IPS-15b (cell line): ENCODE measurements at regions not wholly inside any gene's neighbourhood (a gene's known extent, or its start where the extent isn't known, plus 50 kb on each side); places are given as distances from the start of the nearest gene placed in this dataset.

ENCODE experiments used
- H3K27me3 ChIP-seq: one replicate; pipeline ENCODE4 v1.6.1; 2013; ENCODE audit warnings: low read length; ENCODE audit not compliant: control insufficient read depth, insufficient read depth
- H3K36me3 ChIP-seq: one replicate; pipeline ENCODE4 v1.6.1; 2013; ENCODE audit warnings: low read length; ENCODE audit not compliant: control insufficient read depth, insufficient read depth
- H3K4me1 ChIP-seq: one replicate; pipeline ENCODE4 v1.6.1; 2013; ENCODE audit warnings: mild to moderate bottlenecking, low read length; ENCODE audit not compliant: control insufficient read depth, insufficient read depth
- H3K4me3 ChIP-seq: one replicate; pipeline ENCODE4 v1.5.1; 2013; ENCODE audit warnings: low read depth, low read length
- H3K9ac ChIP-seq: one replicate; pipeline ENCODE4 v1.6.1; 2013; ENCODE audit warnings: low read depth, mild to moderate bottlenecking, low read length
- H3K9me3 ChIP-seq: one replicate; pipeline ENCODE4 v1.6.1; 2013; ENCODE audit warnings: mild to moderate bottlenecking, low read length; ENCODE audit not compliant: control insufficient read depth, insufficient read depth

DNA sequence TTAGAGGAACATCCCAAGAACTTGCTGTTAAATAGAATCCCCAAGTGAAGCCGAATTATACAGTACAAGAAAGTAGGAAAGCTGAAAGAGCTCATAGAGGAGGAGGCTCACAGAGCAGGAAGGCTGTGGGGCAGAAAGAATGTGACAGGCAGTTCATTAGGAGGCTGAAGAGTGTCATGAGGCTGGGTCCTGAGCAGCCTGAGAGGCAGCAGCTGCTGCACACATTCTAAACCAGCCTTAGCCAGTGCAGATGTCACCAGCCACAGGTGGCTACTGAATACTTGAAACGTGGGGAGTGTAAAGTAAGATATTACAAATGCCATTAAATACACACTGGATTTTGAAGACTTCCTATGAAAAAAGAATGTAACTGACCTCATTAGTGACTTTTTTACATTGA is 490.2 kb upstream of the KLHL29 start:
- no peaks in the 10 kb centered on the region for H3K9me3 ChIP-seq
- no peaks in the 10 kb centered on the region for H3K27me3 ChIP-seq
- no peaks in the 10 kb centered on the region for H3K4me1 ChIP-seq
- no peak overlapping the region for H3K4me3 ChIP-seq
- no peak overlapping the region for H3K9ac ChIP-seq
- H3K36me3 ChIP-seq: no peaks in the 10 kb centered on the region

DNA sequence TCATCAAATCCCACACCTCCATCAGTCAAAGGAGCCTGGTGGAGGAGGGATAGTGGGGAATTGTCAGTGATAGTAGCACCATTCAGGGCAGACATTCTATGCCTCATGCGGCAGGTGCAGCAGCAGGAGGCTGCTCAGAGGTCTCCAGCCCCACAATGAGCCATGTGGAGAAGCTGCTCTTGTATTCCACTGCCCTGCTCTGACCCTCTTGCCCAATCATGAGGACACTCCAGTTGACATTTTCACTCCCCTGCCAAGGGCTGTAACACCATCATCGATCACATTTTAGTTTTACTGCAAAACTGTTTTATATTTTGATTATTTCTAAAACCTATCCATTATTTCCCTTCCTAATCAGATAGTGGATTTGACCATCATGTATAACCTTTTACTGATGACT is 487.6 kb upstream of the KLHL29 start:
- Histone ChIP-seq H3K27me3 (no peaks in the 10 kb centered on the region), H3K9ac (no peak overlapping the region), H3K4me1 (no peaks in the 10 kb centered on the region), H3K4me3 (no peak overlapping the region), H3K9me3 (no peaks in the 10 kb centered on the region), H3K36me3 (no peaks in the 10 kb centered on the region)

DNA sequence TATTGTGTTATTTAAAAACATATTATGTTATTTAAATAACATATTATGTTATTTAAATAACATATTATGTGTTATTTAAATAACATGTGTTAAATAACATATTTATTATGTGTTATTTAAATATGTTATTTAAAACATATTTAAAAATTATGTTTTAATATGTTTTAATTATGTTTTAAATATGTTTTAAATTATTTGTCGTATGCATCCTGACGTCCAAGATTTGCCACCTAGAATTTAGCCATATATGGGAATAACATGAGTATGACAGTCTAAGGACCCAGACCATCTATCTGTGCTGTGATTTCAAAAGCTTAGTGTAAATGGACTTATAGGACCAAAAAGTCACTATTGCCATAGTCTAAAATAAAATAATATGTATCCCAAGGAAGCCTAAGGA is 484.3 kb upstream of the KLHL29 start:
- Histone ChIP-seq H3K9ac (no peak overlapping the region), H3K4me1 (no peaks in the 10 kb centered on the region), H3K4me3 (no peak overlapping the region), H3K9me3 (no peaks in the 10 kb centered on the region), H3K36me3 (no peaks in the 10 kb centered on the region), H3K27me3 (no peaks in the 10 kb centered on the region)

DNA sequence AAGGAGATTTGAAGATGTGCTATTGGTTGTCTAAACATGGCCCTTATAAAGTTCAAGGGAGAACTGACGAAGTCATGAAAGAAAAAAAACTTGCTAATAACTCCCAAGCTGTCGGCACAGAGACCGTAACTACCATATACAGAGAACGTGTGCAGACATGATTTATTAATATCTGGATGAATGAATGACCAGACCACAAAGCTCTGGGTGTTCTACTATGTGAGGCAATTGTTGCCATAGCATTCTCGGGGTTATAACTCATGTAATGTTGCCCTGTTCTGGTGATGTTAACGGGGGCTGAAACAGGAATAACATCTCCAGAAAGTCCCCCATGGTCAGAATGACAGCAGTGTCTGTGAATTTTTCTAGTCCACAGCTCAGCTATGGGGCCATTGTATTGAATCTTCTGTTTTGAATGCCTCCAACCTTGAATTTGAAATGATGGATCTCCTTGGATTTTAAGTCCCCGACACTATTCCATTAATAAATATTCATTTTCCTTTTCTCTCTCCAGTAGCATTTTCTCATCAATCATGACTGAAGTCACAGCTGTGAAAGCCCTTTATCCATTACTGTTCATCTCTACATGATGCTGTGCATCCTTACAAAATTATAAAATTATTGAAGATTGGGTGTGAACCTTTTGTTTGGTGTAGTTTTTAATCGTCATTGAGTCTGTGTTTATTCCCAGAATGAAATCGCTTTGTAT is 483.4 kb upstream of the KLHL29 start:
- no peaks in the 10 kb centered on the region for H3K4me1 ChIP-seq
- H3K9ac ChIP-seq: no peak overlapping the region
- no peaks in the 10 kb centered on the region for H3K36me3 ChIP-seq
- no peaks in the 10 kb centered on the region for H3K27me3 ChIP-seq
- no peak overlapping the region for H3K4me3 ChIP-seq
- no peaks in the 10 kb centered on the region for H3K9me3 ChIP-seq

DNA sequence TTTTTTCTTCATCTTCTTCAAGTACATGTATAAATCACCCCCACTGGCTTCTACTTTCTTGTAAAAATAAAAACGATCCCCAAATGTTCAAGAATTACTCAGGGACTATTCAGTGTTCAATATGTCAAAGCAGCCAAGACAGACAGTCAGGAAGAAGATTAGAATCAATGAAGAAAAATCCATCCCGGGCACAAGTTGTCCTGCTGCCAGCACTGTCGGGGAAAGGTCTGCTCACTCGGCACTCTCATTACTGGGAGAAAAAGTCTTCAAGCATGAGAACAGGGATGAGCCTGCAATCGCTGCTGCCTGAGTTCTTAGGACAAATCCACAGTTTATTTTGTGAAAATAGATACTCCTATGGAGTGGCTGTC is 482.8 kb upstream of the KLHL29 start:
- Histone ChIP-seq H3K9me3 (no peaks in the 10 kb centered on the region), H3K9ac (no peak overlapping the region), H3K27me3 (no peaks in the 10 kb centered on the region), H3K4me3 (no peak overlapping the region), H3K4me1 (no peaks in the 10 kb centered on the region), H3K36me3 (no peaks in the 10 kb centered on the region)

DNA sequence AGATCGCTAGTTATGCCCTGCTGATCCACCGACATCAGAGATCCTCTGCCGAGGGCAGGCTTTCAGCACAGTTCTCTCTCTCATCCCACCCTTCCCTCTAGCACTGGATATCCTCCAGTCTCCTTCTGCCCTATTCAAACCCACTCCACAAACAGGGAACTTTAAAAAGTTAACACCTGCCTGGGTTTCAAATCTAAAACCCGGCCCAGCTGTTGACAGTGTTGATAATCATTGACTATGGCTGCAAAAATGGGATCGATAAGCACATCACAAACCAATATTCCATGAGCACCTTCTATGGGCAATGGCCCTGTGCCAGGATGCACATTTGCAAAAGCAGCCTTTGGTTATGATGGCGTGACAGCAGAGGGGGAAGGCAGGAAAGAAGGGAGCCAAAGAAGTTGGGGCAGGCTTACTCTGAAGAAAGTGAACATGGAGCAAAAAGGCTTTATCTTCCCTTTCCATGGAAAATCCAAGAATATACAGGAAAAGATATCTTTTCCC is 482.3 kb upstream of the KLHL29 start:
- Histone ChIP-seq H3K4me1 (no peaks in the 10 kb centered on the region), H3K27me3 (no peaks in the 10 kb centered on the region), H3K9ac (no peak overlapping the region), H3K36me3 (no peaks in the 10 kb centered on the region), H3K4me3 (no peak overlapping the region), H3K9me3 (no peaks in the 10 kb centered on the region)

DNA sequence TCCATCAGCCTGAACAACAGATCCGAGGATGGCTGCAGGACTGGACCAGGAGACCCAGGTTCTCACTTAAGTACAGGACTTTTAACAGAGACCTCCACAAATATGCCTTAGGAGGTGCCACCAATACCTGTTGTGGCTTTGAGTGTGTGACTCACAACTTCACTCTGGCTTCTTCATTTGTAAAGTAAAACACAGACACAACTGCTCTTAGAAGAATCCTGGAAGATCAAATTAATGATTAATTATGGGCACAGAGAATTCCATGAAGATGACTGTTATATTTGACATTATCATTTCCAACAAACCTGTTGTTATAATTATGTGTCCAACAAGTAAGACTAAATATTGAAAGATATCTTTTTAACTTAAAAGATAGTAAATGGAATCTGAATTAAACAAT is 481.4 kb upstream of the KLHL29 start:
- no peaks in the 10 kb centered on the region for H3K27me3 ChIP-seq
- no peaks in the 10 kb centered on the region for H3K4me1 ChIP-seq
- H3K4me3 ChIP-seq: no peak overlapping the region
- H3K9ac ChIP-seq: no peak overlapping the region
- no peaks in the 10 kb centered on the region for H3K9me3 ChIP-seq
- H3K36me3 ChIP-seq: no peaks in the 10 kb centered on the region

DNA sequence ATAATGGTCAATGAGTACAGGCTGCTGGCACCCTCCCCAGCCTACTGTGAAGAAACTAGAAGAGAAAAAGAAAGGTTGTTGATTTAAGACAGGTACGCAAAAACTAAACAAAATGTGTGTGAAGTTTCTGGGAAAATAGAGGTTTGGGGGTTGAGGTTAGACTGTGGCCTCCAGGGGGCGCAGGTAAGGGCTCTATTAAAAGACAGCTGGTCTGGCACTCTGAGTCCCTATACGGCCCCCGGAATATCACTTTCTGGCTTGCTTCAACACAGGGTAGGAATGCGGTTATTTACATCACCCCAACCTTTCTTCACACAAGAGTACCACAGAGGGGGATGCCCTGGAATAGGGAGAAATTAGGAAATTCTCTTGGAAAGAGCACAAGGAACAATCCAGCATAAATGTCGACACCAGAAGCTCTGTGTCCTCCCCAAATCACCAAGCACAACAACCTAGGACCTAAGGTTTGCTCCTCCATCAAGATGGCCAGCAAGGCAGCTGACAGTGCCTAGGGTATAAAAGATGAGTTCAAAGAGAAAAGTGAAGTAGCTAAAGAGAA is 480.8 kb upstream of the KLHL29 start:
- H3K36me3 ChIP-seq: no peaks in the 10 kb centered on the region
- no peak overlapping the region for H3K4me3 ChIP-seq
- H3K27me3 ChIP-seq: no peaks in the 10 kb centered on the region
- H3K4me1 ChIP-seq: no peaks in the 10 kb centered on the region
- no peaks in the 10 kb centered on the region for H3K9me3 ChIP-seq
- H3K9ac ChIP-seq: no peak overlapping the region

DNA sequence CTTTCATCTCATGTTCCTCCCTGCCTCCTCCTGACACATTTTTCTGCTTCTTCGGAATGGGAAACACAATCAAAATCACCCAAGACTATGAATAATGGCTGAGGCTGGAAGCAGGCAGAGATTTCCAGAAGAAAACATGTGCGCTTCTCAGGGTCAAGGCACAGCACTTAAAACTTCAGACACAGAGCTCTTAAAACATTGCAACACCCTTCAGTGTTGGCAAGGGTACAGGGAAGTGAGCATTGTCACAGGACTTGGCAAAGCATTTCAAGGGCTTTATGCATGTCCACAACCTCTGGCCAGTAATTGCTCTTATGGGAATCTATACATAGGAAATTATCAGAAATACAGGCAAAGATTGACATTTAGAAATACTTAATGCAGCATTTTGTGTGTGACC is 477.6 kb upstream of the KLHL29 start:
- H3K36me3 ChIP-seq: no peaks in the 10 kb centered on the region
- no peaks in the 10 kb centered on the region for H3K4me1 ChIP-seq
- no peaks in the 10 kb centered on the region for H3K9me3 ChIP-seq
- H3K27me3 ChIP-seq: no peaks in the 10 kb centered on the region
- H3K9ac ChIP-seq: no peak overlapping the region
- H3K4me3 ChIP-seq: no peak overlapping the region

DNA sequence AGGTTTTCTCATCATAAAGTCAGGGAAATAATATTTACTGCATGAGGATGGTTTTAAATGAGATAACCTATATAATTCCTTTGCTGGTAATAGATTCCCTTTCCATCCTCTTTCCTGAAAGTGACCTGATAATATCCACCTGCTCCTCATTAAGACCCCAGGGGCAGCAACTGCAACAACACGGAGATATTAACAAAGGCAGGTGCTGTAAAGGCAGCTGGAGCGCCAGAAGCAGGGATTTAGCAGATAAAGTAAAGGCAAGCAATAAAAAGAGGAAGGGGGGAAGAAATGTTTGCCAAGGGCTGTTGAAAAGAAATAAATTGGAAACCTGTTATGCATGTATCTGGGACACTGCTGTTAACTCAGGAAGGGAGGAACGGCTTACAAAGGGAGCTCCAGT is 472.6 kb upstream of the KLHL29 start:
- Histone ChIP-seq H3K36me3 (no peaks in the 10 kb centered on the region), H3K9me3 (no peaks in the 10 kb centered on the region), H3K4me3 (no peak overlapping the region), H3K27me3 (no peaks in the 10 kb centered on the region), H3K4me1 (no peaks in the 10 kb centered on the region), H3K9ac (no peak overlapping the region)

DNA sequence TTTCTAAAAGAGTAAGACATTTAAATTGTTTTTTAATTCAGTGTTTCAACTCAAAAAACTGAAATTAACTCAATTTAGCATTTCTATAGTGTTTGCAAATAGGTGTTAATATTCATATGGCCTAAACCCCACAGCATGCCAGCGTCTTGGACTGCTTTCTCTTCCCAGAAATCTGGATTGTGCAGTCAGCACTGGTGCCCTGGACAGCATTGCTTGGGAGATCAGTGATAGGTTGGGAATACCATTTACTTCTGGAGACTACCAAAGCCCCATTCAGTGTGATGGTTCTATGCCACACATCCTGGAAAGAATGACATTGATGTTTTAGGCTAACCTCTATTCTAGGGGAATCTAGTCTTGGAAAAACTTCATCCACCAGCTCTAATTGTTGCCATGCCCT is 455.0 kb upstream of the KLHL29 start:
- H3K36me3 ChIP-seq: no peaks in the 10 kb centered on the region
- no peaks in the 10 kb centered on the region for H3K9me3 ChIP-seq
- no peaks in the 10 kb centered on the region for H3K4me1 ChIP-seq
- H3K4me3 ChIP-seq: no peak overlapping the region
- H3K9ac ChIP-seq: no peak overlapping the region
- no peaks in the 10 kb centered on the region for H3K27me3 ChIP-seq

DNA sequence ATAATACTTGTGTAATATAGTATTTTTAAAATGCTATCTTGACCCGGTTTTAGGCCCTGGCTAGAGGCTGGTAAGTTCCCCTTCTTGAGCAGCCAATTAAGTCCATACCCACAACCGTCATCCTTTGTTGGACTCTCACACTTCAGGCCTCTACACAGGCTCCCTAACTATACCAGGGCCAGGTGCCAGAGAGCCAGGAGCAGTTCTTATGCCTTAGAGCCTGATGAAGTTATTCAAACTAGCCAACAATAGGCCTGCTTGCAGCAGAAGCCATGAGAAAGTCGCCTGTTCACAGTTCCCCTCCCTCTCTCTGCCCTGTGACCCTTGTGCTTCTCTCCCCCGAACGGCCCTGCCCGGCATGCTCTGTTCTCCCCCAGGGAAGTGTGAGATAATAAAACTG is 454.2 kb upstream of the KLHL29 start:
- H3K4me3 ChIP-seq: no peak overlapping the region
- no peaks in the 10 kb centered on the region for H3K36me3 ChIP-seq
- H3K9me3 ChIP-seq: no peaks in the 10 kb centered on the region
- no peaks in the 10 kb centered on the region for H3K4me1 ChIP-seq
- H3K27me3 ChIP-seq: no peaks in the 10 kb centered on the region
- no peak overlapping the region for H3K9ac ChIP-seq
